ENCODE measurements at regions not wholly inside any gene's neighbourhood (a gene's known extent, or its start where the extent isn't known, plus 50 kb on each side); places are given as distances from the start of the nearest gene placed in this dataset.

DNA sequence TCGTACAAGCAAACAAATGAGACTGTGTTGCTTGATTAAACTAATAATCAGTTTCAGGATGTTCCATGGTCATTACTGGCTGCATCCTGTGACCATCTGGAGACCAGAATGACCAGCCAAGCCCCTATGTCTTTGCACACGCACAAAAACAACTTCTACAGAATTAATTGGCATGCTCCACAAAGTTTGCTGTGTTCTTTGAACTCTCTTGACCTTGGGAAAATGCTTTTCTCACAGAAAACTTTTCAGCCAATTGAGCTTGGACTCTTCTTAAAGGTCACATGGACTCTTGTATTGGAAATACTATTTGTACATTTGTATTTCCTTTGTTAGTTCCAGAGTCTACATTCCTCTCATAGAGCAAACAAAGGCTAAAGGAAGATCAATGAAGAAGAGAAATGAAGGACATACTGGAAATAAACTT lies 147.8 kb downstream of the ARRDC3 start:
- no peak for TF ChIP-seq EP300 (IDR thresholded peaks at IDR 0.05)
- TF ChIP-seq, protein P1, sequence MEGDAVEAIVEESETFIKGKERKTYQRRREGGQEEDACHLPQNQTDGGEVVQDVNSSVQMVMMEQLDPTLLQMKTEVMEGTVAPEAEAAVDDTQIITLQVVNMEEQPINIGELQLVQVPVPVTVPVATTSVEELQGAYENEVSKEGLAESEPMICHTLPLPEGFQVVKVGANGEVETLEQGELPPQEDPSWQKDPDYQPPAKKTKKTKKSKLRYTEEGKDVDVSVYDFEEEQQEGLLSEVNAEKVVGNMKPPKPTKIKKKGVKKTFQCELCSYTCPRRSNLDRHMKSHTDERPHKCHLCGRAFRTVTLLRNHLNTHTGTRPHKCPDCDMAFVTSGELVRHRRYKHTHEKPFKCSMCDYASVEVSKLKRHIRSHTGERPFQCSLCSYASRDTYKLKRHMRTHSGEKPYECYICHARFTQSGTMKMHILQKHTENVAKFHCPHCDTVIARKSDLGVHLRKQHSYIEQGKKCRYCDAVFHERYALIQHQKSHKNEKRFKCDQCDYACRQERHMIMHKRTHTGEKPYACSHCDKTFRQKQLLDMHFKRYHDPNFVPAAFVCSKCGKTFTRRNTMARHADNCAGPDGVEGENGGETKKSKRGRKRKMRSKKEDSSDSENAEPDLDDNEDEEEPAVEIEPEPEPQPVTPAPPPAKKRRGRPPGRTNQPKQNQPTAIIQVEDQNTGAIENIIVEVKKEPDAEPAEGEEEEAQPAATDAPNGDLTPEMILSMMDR (IDR thresholded peaks at IDR 0.05), result no peak
